ENCODE measurements at regions not wholly inside any gene's neighbourhood (a gene's known extent, or its start where the extent isn't known, plus 50 kb on each side); places are given as distances from the start of the nearest gene placed in this dataset.
"Not testable (repeated sequence)": the region's sequence is repeated elsewhere in the genome, so short reads cannot be mapped to it uniquely, and the experiment has no call there.

GRCh38 chr9:30630459-30630858 lies 1754.0 kb upstream of the ACO1 start:
- DNase-seq = no peak

DNA sequence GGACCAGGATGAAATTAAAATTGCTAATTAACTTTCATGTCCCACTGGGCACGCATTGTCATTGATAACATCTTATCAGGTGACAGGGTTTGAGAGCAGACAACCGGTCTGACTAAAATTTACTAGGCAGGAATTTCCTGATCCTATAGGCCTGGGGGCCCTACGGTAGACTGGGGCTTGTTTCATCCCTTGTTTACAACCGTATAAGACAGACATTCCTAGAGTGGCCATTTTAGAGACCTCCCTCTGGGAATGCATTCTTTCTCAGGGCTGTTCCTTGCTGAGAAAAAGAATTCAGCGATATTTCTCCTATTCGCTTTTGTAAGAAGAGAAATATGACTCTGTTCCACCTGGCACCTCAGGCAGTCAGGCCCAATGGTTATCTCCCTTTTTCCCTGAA lies 1737.8 kb upstream of the ACO1 start:
- not testable (repeated sequence) for DNase-seq

GRCh38 chr9:30661925-30662324 lies 1722.5 kb upstream of the ACO1 start:
- no peak for DNase-seq

- DNase-seq = no peak
Observed at GRCh38 chr9:30670805-30671562, 1713.5 kb upstream of the ACO1 start.

DNA sequence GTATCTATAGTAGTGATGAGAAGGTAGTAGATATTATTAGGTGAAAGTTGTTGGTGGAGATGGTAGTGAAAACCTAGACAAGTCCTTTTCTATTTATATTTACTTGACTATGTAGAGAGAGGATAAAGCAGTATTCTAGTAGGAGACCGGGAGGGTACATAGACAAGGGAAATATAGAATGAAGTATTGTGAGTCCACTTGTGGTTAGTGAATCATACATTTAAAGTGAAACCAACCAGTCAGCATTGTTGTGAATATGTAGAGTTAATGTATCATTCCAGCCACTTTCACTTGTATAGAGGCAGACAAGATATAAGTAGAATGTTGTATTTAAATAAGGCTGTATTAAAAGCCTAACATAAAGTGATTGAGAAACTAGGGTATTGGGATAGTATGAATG lies 1711.3 kb upstream of the ACO1 start:
- no peak for DNase-seq

GRCh38 chr9:30676651-30677050 lies 1707.8 kb upstream of the ACO1 start:
- no peak for DNase-seq

DNA sequence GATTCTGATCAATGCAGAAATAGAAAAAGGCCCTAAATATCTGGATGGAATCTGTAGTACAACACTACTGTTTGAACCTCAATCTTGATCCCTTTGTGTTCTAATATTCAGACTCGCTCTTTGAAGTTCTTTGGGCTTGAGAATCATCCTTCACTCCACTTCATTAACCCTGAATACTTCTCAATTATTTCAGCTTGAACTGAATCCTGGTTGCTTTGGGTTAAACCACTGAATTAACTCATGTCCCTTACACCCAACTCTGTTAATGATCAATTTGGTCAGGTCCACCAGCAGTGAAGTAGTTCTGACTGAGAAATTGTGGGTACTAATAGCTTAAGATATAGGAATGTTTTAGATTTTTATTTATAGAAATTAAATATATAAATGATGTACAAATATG lies 1707.2 kb upstream of the ACO1 start:
- DNase-seq = no peak

- no peak for DNase-seq
Observed at GRCh38 chr9:30688801-30689200, 1695.6 kb upstream of the ACO1 start.

DNA sequence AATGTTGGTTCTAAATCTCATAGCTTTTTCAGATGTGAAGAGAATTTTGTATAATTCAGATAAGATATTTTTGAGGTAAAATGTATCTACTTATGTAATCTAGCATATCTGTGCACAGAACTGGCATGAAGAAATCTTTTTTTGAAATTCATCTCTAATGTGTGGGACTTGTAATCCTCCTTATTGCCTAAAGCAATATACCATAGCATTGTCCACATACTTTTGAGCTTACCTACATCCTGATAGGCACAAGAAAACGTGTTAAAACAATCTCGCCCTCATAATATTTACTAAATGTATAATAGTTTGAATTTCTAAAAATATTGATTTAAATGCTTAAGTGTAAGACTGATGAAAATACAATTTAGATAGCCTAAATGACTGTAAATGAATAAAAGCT lies 1686.5 kb upstream of the ACO1 start:
- DNase-seq = no peak

DNA sequence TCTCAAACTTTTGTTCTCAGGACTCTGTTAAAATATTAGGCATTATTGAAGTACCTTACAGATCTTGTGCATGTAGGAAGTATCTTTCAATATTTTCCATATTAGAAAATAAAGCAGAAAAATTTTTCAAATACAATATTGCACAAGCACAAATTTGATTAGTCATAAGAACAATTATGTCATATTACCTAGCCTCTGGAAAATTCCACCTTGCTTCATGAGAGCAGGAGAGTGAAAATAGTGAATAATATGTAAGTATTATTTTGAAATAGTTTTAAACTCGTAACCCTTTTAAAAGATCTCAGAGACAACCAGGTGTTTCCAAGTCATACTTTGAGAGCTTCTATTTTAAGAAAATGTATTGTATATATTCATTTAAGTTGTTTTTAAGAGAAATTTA lies 1672.9 kb upstream of the ACO1 start:
- no peak for DNase-seq

DNA sequence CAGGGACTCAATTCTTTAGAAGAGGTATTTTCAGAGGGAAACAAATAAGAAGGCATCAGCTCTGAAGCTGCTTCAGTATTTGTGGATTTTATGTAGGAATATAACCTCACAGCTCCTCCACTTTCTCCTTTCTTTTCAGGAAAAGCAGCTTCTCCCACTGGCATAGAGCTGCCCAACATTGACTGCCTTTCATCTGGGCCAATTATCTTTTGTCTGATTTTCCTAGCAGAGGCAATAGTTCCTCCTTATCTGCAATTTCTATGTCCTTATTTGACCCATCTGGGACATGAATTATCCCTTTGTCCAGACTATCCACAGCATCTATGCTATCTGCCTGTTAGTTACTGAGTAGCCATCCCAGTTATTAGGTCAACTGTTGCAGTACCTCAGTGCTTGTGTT lies 1671.2 kb upstream of the ACO1 start:
- no peak for DNase-seq

- no peak for DNase-seq
Observed at GRCh38 chr9:30714389-30714788, 1670.1 kb upstream of the ACO1 start.

GRCh38 chr9:30718483-30718882 lies 1666.0 kb upstream of the ACO1 start:
- DNase-seq = no peak

DNA sequence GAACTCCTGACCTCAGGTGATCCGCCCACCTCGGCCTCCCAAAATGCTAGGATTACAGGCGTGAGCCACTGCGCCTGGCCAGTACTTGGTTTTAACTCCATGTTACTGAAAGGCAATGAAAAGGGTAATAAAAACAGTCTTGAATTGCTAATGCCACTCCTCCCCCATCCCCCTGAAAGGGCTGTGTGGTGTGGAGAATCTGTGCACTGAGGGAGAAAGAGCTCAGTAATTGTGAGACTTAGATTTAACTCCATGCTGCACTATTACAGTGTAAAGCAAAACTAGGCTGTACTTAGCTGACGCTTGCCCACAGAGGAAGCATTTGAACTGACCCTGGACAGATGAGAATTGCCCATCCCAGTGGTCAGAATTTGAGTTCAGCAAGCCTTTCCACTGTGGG lies 1662.4 kb upstream of the ACO1 start:
- no peak for DNase-seq

DNA sequence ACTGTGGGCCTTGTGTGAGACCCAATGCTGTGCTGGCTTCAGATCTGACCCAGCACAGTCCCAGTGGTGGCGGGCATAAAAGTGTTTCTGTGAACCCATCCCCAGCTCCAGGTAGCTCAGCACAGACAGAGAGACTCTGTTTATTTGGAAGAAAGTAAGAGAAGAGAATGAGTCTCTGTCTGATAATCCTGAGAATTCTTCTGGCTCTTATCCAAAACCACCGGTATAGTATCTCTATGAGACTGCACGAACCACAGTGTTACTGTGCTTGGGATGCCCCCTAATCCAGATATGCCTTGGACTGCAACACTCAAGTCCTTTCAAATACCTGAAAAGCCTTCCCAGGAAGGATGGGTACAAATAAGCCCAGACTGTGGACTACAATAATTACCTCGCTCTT lies 1660.8 kb upstream of the ACO1 start:
- no peak for DNase-seq

GRCh38 chr9:30732060-30732459 lies 1652.4 kb upstream of the ACO1 start:
- no peak for DNase-seq

DNA sequence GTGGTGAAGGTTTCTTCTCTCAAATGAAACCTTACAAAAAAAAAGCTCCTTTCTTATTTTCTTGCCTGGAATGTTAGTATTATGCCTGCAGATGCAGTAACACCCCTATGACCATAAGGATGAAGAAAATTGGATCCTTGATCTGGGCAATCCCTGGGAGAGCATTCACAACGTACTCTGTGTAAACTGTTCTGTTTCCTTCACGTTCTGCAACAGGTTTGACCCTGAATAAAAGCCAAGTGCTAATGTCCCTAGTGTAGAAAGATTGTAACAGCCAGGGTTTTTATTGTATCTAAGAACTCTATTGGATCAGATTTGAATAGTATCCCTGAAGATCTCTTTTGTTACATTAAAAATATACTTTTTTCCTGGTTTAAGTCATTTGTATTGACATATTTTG lies 1639.6 kb upstream of the ACO1 start:
- DNase-seq = no peak

DNA sequence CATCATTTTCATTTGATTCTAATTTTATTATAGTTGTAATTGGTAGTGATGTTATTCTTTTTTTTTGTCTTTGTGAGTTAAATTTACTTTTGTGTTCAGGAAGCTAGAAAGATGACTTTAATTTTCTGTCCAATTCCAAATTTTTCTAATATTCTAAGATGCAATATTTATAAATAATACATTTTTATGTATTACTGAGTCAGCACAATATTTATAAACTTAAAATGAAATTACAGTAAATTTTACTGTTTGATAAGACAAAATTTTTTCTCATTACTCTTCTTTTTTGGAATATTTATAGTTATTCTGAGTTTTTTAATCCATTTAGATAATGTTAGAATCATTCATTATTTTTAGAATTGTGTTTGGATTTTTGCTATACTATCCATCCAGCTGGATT lies 1637.9 kb upstream of the ACO1 start:
- no peak for DNase-seq

- DNase-seq = no peak
Observed at GRCh38 chr9:30757723-30758122, 1626.7 kb upstream of the ACO1 start.

GRCh38 chr9:30758726-30759446 lies 1625.6 kb upstream of the ACO1 start:
- no peak for DNase-seq

DNA sequence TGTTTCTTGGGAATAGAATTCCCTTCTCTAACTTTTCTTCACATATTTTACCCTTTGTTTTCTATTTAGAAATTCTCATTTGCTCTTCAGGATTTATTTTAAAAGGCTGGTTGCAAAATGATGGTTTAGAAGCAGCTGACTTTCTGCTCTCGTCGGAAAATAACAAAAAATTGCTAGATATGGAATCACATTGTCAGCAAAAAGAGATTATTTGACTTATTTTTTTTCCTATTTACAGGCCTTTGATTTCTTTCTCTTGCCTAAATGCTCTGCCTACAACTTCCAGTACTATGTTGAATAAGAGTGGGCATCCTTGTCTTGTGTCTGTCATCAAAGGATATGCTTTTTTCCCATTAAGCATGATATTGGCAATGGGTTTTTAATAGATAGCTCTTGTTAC lies 1619.1 kb upstream of the ACO1 start:
- DNase-seq = no peak

DNA sequence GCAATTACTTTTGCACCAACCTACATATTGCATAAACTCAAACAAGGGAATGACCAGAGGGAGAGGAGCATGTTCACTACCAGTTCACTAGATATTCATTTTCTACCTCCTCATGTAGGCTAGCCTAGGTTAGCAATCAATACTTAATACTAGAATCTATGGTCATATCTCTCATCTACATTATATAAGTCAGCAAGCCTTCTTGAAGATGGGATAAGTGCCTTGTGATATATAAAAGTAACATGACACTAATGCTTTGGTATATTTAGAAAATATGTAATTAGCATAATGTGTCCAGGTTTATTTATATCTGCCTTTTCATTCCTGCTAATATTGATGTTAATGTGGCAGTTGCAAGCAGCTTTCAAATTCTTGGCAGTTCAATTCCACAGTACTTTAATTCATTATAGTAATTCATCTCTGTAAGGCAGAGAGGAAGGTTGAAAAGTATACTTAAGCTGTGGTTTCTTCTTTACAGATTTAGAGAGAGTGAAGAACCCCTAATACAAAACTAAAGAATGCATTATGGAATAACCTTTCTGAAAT lies 1613.2 kb upstream of the ACO1 start:
- no peak for DNase-seq

GRCh38 chr9:30771760-30772159 lies 1612.7 kb upstream of the ACO1 start:
- DNase-seq = no peak

- no peak for DNase-seq
Observed at GRCh38 chr9:30773427-30773826, 1611.0 kb upstream of the ACO1 start.

DNA sequence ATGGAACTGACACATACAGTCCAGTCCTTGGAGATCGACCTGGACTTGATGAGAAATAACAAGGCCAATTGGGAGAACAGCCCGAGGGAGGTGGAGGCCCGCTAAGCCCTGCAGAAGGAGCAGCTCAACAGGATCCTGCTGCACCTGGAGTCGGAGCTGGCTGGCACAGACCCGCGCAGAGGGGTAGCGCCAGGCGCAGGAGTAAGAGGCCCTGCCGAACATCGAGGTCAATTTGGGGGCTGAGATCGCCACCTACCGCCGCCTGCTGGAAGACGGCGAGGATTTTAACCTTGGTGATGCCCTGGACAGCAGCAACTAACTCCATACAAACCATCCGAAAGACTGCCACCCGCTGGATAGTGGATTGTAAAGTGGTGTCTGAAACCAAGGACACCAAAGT lies 1610.1 kb upstream of the ACO1 start:
- no peak for DNase-seq
